ENCODE measurements at regions not wholly inside any gene's neighbourhood (a gene's known extent, or its start where the extent isn't known, plus 50 kb on each side); places are given as distances from the start of the nearest gene placed in this dataset.
"Not testable (repeated sequence)": the region's sequence is repeated elsewhere in the genome, so short reads cannot be mapped to it uniquely, and the experiment has no call there.

- H3K4me2 ChIP-seq (ENCODE audit: insufficient read depth, low read length); H3K9me3 ChIP-seq (replicated peaks; ENCODE audit: control insufficient read depth, insufficient read depth, low read length); H3K4me1 ChIP-seq (ENCODE audit: control insufficient read depth, extremely low read depth, insufficient read depth, low read length); intact Hi-C loops (cut with micrococcal nuclease); DNase-seq (ENCODE audit: low read depth, low spot score); H3K27ac ChIP-seq (ENCODE audit: insufficient read depth, low read depth, low read length); H3K79me2 ChIP-seq (ENCODE audit: control insufficient read depth, insufficient read depth, low read length); dilution Hi-C loops (cut with MboI; ENCODE audit: extremely low pct_ligation_motif_present, low sequenced_read_pairs); CTCF ChIA-PET; H3K27me3 ChIP-seq (ENCODE audit: control insufficient read depth in 2 of 2, insufficient read depth in 2 of 2, low read length in 2 of 2); H3K9ac ChIP-seq (replicated peaks; ENCODE audit: extremely low read depth, insufficient read depth, low read length); H2AFZ ChIP-seq (ENCODE audit: low read depth, low read length); POLR2A ChIA-PET; H4K20me1 ChIP-seq (replicated peaks; ENCODE audit: control insufficient read depth, extremely low read depth, insufficient read depth, low read length); H3K9me1 ChIP-seq (replicated peaks; ENCODE audit: control insufficient read depth, extremely low read depth, insufficient read depth, low read length); BruUV-seq (replicated peaks); H3K36me3 ChIP-seq (ENCODE audit: control insufficient read depth in 2 of 2, extremely low read depth in 1 of 2, insufficient read depth in 2 of 2, low read length in 2 of 2); FAIRE-seq; H3K4me3 ChIP-seq (replicated peaks in 1 of 3; ENCODE audit: insufficient read depth in 1 of 3, low read depth in 1 of 3, low read length in 3 of 3): not testable (repeated sequence)
Measured at GRCh38 chr4:20003836-20004558, 247.7 kb upstream of the SLIT2 start.

GRCh38 chr4:19999775-20000414 lies 251.8 kb upstream of the SLIT2 start:
- DNase-seq (ENCODE audit: low read depth, low spot score) (no peak), FAIRE-seq (no peak)
- no peak overlapping the region for H2AFZ ChIP-seq (ENCODE audit: low read depth, low read length)
- H3K27ac ChIP-seq (ENCODE audit: insufficient read depth, low read depth, low read length): no peak overlapping the region
- no peak overlapping the region for H3K4me2 ChIP-seq (ENCODE audit: insufficient read depth, low read length)
- intact Hi-C loops (cut with micrococcal nuclease) (no loop called here), dilution Hi-C loops (cut with MboI; ENCODE audit: extremely low pct_ligation_motif_present, low sequenced_read_pairs) (no loop called here)
- ChIA-PET CTCF (no interaction called here), POLR2A (no interaction called here)
- H3K9me3 ChIP-seq (replicated peaks; ENCODE audit: control insufficient read depth, insufficient read depth, low read length): no peaks in the 10 kb centered on the region
- H4K20me1 ChIP-seq (replicated peaks; ENCODE audit: control insufficient read depth, extremely low read depth, insufficient read depth, low read length): no peaks in the 10 kb centered on the region
- TF ChIP-seq MAX (IDR thresholded peaks at IDR 0.05; ENCODE audit: insufficient read depth, insufficient read length) (no peak), JUN (IDR thresholded peaks at IDR 0.05; ENCODE audit: borderline replicate concordance, insufficient read depth, insufficient read length, low read depth) (no peak), POLR2AphosphoS5 (IDR thresholded peaks at IDR 0.05; ENCODE audit: insufficient read depth, low read depth, low read length) (no peak), POLR2A (IDR thresholded peaks at IDR 0.05; ENCODE audit: low read depth, low read length) (no peak), MYC (IDR thresholded peaks at IDR 0.05; ENCODE audit: low read depth, low read length) (no peak), FOS (IDR thresholded peaks at IDR 0.05; ENCODE audit: borderline replicate concordance, insufficient read depth, low read length) (no peak), CTCF (IDR thresholded peaks at IDR 0.05; ENCODE audit: extremely low read depth in 1 of 2, insufficient read depth in 1 of 2, low read depth in 1 of 2, low read length in 2 of 2) (no peak), EZH2 (IDR thresholded peaks at IDR 0.05; ENCODE audit: borderline replicate concordance, low read depth, low read length, severe bottlenecking) (no peak), GATA2 (IDR thresholded peaks at IDR 0.05; ENCODE audit: insufficient read depth, insufficient read length, low read depth, low read length) (no peak)
- H3K4me3 ChIP-seq (replicated peaks in 1 of 3; ENCODE audit: insufficient read depth in 1 of 3, low read depth in 1 of 3, low read length in 3 of 3): no peak overlapping the region
- H3K79me2 ChIP-seq (ENCODE audit: control insufficient read depth, insufficient read depth, low read length): no peaks in the 10 kb centered on the region
- no peaks in the 10 kb centered on the region for H3K9me1 ChIP-seq (replicated peaks; ENCODE audit: control insufficient read depth, extremely low read depth, insufficient read depth, low read length)
- no peak overlapping the region for H3K9ac ChIP-seq (replicated peaks; ENCODE audit: extremely low read depth, insufficient read depth, low read length)
- H3K4me1 ChIP-seq (ENCODE audit: control insufficient read depth, extremely low read depth, insufficient read depth, low read length): no peaks in the 10 kb centered on the region
- H3K27me3 ChIP-seq (ENCODE audit: control insufficient read depth in 2 of 2, insufficient read depth in 2 of 2, low read length in 2 of 2): no peaks in the 10 kb centered on the region
- no TSS peak for BruUV-seq (replicated peaks)
- no peaks in the 10 kb centered on the region for H3K36me3 ChIP-seq (ENCODE audit: control insufficient read depth in 2 of 2, extremely low read depth in 1 of 2, insufficient read depth in 2 of 2, low read length in 2 of 2)

Data from endothelial cell of umbilical vein (primary cell).